ENCODE measurements at regions not wholly inside any gene's neighbourhood (a gene's known extent, or its start where the extent isn't known, plus 50 kb on each side); places are given as distances from the start of the nearest gene placed in this dataset.

- TF ChIP-seq, protein P1, sequence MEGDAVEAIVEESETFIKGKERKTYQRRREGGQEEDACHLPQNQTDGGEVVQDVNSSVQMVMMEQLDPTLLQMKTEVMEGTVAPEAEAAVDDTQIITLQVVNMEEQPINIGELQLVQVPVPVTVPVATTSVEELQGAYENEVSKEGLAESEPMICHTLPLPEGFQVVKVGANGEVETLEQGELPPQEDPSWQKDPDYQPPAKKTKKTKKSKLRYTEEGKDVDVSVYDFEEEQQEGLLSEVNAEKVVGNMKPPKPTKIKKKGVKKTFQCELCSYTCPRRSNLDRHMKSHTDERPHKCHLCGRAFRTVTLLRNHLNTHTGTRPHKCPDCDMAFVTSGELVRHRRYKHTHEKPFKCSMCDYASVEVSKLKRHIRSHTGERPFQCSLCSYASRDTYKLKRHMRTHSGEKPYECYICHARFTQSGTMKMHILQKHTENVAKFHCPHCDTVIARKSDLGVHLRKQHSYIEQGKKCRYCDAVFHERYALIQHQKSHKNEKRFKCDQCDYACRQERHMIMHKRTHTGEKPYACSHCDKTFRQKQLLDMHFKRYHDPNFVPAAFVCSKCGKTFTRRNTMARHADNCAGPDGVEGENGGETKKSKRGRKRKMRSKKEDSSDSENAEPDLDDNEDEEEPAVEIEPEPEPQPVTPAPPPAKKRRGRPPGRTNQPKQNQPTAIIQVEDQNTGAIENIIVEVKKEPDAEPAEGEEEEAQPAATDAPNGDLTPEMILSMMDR (IDR thresholded peaks at IDR 0.05; ENCODE audit: extremely low read depth in 1 of 2, insufficient read depth in 1 of 2, low read depth in 1 of 2, low read length in 2 of 2): no peak
- TF ChIP-seq POLR2AphosphoS5 (IDR thresholded peaks at IDR 0.05; ENCODE audit: insufficient read depth, low read depth, low read length) (no peak), POLR2A (IDR thresholded peaks at IDR 0.05; ENCODE audit: low read depth, low read length) (no peak), EZH2 (IDR thresholded peaks at IDR 0.05; ENCODE audit: borderline replicate concordance, low read depth, low read length, severe bottlenecking) (no peak), JUN (IDR thresholded peaks at IDR 0.05; ENCODE audit: borderline replicate concordance, insufficient read depth, insufficient read length, low read depth) (no peak), MYC (IDR thresholded peaks at IDR 0.05; ENCODE audit: low read depth, low read length) (no peak), FOS (IDR thresholded peaks at IDR 0.05; ENCODE audit: borderline replicate concordance, insufficient read depth, low read length) (no peak)
- TF ChIP-seq, protein P2, sequence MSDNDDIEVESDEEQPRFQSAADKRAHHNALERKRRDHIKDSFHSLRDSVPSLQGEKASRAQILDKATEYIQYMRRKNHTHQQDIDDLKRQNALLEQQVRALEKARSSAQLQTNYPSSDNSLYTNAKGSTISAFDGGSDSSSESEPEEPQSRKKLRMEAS (IDR thresholded peaks at IDR 0.05; ENCODE audit: insufficient read depth, insufficient read length): no peak
These were observed 146.7 kb upstream of the SPACA7 start for GRCh38 chr13:112229445-112229844.
